Esophagus muscularis mucosa (tissue), 4 donors: ENCODE measurements at regions not wholly inside any gene's neighbourhood (a gene's known extent, or its start where the extent isn't known, plus 50 kb on each side); places are given as distances from the start of the nearest gene placed in this dataset.

Experiments used
- DNase-seq: peaks from one replicate; pipeline ENCODE4 v3.0.0-alpha.2; 2017; ENCODE audit errors: extremely low spot score
- H3K27ac ChIP-seq, 4 donors: fragments of 200-600 bp; sonication (generic); replicated peaks in 1 of 4; 1 replicate in 3 of 4; 2 replicates in 1 of 4; pipeline ENCODE4 v1.5.1; 2016 to 2019; ENCODE audit warnings: mild to moderate bottlenecking in 1 of 4
- H3K27me3 ChIP-seq, 4 donors: fragments of 200-600 bp; sonication (generic); one replicate each; pipeline versions ENCODE4 v1.5.1 to v1.6.0; 2016 to 2019
- H3K36me3 ChIP-seq, 4 donors: fragments of 200-600 bp; sonication (generic); one replicate each; pipeline ENCODE4 v1.5.1; 2016 to 2019
- H3K4me1 ChIP-seq, 4 donors: fragments of 200-600 bp; sonication (generic); one replicate each; pipeline ENCODE4 v1.5.1; 2016 to 2019
- H3K4me3 ChIP-seq, 4 donors: fragments of 200-600 bp; sonication (generic); 1 replicate in 2 of 4; 2 replicates in 2 of 4; pipeline ENCODE4 v1.5.1; 2016 to 2019; ENCODE audit warnings: mild to moderate bottlenecking in 4 of 4, moderate library complexity in 1 of 4
- H3K9me3 ChIP-seq, 4 donors: fragments of 200-600 bp; sonication (generic); 1 replicate in 3 of 4; 2 replicates in 1 of 4; pipeline ENCODE4 v1.5.1; 2016 to 2019
- EP300 ChIP-seq: sonication (generic); formaldehyde crosslinking; IDR thresholded peaks from one replicate; pipeline ENCODE4 v1.6.1; 2017; ENCODE audit warnings: antibody characterized with exemption
- POLR2A ChIP-seq: fragments of 450-650 bp; IDR thresholded peaks from one replicate; pipeline ENCODE4 v1.6.1; 2017; ENCODE audit warnings: antibody characterized with exemption, moderate library complexity, mild to moderate bottlenecking, low read depth
- POLR2AphosphoS5 ChIP-seq, 2 donors: sonication (generic); formaldehyde crosslinking; IDR thresholded peaks; one replicate each; pipeline ENCODE4 v1.6.1; 2017; ENCODE audit warnings: antibody characterized with exemption in 2 of 2
- WGBS: methylation state at CpG from one replicate; pipeline ENCODE4 v1.1.5; 2018; 5-methylcytosine and 5-hydroxymethylcytosine counted together
- intact Hi-C: fragments of 100-400 bp; cut with DNase I; formaldehyde crosslinking; loops from one replicate; pipeline ENCODE4 v1.15.1; 2023
- TF ChIP-seq, protein P1 (sequence below), 3 experiments: fragments of 200-600 bp in 2 of 3; fragments of 450-650 bp in 1 of 3; sonication (generic) in 2 of 3; IDR thresholded peaks; one replicate each; pipeline ENCODE4 v1.5.1; 2017 to 2019; ENCODE audit warnings: antibody characterized with exemption in 3 of 3, mild to moderate bottlenecking in 2 of 3, moderate library complexity in 1 of 3

DNA sequence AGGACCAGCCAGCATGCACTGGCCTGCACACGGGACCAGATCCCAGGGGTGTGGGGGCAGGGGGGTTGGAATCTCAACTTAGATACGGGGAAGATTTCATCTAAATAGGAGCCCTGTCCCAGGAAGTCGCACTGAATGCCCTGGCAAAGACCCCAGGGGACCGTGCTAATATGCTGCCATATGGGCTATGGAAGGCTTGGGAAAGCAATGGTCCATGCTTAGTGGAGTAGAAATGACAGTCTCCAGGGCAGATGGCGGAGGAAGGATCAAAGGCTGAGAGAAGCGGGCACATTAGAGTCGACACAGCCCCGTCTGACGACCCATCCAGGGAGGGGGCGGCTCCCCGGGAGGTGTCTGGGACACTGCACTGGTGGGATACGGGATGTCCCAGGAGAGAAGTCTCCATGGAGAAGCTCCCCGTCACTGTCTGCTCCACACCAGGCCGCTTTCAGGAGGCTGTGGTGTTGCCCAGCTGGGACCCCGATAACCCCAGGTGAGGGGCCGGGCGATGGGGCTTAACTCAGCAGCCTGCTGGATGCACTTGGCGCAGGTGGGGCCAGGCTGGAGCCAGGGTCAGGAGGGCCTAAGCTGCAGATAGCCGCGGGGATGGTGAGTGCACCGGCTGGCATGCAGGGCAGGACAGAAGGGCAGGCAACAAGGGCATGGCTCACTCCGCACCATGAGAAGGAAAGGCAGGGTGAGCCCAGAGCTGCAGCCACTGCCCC, 377.7 kb upstream of the IRX1 start:
- WGBS, result 78% methylated on average over 14 of the region's 22 CpGs
- Histone ChIP-seq H3K9me3 (no peaks in the 10 kb centered on the region), H3K36me3 (no peaks in the 10 kb centered on the region)

DNA sequence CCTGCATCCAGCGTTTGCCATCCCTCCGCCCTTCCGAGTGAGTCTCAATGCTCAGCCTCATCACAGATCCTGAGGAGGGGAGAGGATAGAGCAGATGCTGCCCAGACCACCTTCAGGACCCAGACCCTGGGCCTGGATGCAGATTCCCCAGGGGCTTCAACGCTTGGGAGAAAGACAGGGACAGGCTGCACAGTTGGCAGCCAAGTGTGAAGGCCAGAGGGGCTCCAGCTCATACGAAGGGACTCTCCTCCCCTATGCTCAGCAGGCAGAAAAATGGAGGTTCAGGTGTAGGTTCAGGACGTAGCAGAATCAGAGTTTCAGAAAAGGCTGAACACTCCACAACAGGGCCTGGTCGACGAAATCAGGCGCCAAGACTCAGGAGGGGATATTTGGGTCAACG, 378.5 kb upstream of the IRX1 start:
- intact Hi-C loops, result no loop called here
- Histone ChIP-seq H3K27me3 (peaks cover 0 to 10% (median 0%) of the 10 kb centered on the region in 4 donors), H3K36me3 (no peaks in the 10 kb centered on the region), H3K9me3 (no peaks in the 10 kb centered on the region), H3K4me3 (no peak overlapping the region), H3K4me1 (no peaks in the 10 kb centered on the region), H3K27ac (no peak overlapping the region)
- DNase-seq, result no peak
- no peak for TF ChIP-seq POLR2A
- TF ChIP-seq, protein P1, sequence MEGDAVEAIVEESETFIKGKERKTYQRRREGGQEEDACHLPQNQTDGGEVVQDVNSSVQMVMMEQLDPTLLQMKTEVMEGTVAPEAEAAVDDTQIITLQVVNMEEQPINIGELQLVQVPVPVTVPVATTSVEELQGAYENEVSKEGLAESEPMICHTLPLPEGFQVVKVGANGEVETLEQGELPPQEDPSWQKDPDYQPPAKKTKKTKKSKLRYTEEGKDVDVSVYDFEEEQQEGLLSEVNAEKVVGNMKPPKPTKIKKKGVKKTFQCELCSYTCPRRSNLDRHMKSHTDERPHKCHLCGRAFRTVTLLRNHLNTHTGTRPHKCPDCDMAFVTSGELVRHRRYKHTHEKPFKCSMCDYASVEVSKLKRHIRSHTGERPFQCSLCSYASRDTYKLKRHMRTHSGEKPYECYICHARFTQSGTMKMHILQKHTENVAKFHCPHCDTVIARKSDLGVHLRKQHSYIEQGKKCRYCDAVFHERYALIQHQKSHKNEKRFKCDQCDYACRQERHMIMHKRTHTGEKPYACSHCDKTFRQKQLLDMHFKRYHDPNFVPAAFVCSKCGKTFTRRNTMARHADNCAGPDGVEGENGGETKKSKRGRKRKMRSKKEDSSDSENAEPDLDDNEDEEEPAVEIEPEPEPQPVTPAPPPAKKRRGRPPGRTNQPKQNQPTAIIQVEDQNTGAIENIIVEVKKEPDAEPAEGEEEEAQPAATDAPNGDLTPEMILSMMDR (IDR thresholded peaks at IDR 0.05), result no peak
- TF ChIP-seq EP300, result no peak
- TF ChIP-seq POLR2AphosphoS5 (IDR thresholded peaks at IDR 0.05), result no peak
- 81% methylated on average over 10 of the region's 10 CpGs for WGBS

More for the DNA sequence above, 377.7 kb upstream of the IRX1 start:
- no peak for DNase-seq
- H3K4me3 ChIP-seq, result no peak overlapping the region
- intact Hi-C loops, result no loop called here
- peaks cover 0 to 10% (median 0%) of the 10 kb centered on the region in 4 donors for H3K27me3 ChIP-seq
- no peak overlapping the region for H3K27ac ChIP-seq
- no peak for TF ChIP-seq EP300
- no peak for TF ChIP-seq POLR2A
- TF ChIP-seq, protein P1 (IDR thresholded peaks at IDR 0.05), result no peak
- TF ChIP-seq POLR2AphosphoS5 (IDR thresholded peaks at IDR 0.05), result no peak
- no peaks in the 10 kb centered on the region for H3K4me1 ChIP-seq

DNA sequence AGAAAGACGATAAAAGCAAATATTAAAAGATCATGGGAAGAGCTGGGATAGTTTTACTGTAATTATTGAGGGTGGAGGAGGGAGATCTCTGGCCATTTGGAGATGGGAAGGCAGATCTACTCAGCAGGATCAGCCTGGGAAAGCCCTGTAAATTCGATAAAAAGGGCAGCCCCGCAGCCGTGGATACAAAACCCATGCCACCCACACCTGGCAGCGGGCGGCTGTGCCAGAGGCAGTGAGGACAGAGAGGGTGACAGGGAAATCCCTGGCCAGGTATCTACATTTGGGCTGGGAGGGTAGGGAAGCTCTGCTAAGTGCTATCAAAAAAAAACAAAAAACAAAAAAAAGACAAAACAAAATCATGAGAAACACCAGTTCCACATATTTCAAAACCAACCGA, 379.2 kb upstream of the IRX1 start:
- intact Hi-C loops, result no loop called here
- H3K4me3 ChIP-seq, result no peak overlapping the region
- peaks cover 0 to 10% (median 0%) of the 10 kb centered on the region in 4 donors for H3K27me3 ChIP-seq
- no peaks in the 10 kb centered on the region for H3K4me1 ChIP-seq
- DNase-seq, result no peak
- TF ChIP-seq POLR2A (no peak), EP300 (no peak), POLR2AphosphoS5 (IDR thresholded peaks at IDR 0.05) (no peak)
- TF ChIP-seq, protein P1 (IDR thresholded peaks at IDR 0.05), result no peak
- 90% methylated on average over 7 of the region's 7 CpGs for WGBS
- no peak overlapping the region for H3K27ac ChIP-seq
- H3K36me3 ChIP-seq, result no peaks in the 10 kb centered on the region
- H3K9me3 ChIP-seq, result no peaks in the 10 kb centered on the region

DNA sequence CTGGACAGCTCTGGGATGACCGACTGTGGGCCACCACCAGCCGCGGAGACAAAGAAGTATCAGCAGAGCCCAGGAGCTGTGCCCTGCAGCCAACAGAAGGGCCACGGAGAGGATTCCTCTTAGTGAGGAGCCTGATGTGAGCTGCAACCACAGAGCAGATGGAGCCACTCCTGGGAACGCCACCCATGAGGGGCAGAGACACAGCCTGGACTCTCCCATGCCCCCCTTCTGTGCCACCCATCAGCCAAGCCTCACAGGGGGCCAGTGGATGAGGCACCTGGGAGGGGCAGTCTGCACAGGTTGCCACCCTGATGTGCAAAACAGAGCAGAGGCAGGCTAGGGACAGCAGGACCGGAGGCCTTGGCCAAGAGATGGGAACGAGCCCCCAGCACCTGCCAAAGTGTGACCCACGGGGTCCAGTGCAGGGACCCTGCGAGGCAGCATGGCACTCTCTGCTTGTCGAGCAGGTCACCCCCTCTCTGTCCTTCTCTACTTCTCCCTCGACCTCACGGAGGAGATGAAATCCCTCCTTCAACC, 380.7 kb upstream of the IRX1 start:
- intact Hi-C loops, result no loop called here
- Histone ChIP-seq H3K36me3 (no peaks in the 10 kb centered on the region), H3K27ac (no peak overlapping the region), H3K4me3 (no peak overlapping the region), H3K27me3 (peaks cover 0 to 10% (median 0%) of the 10 kb centered on the region in 4 donors), H3K4me1 (no peaks in the 10 kb centered on the region), H3K9me3 (no peaks in the 10 kb centered on the region)
- WGBS, result 85% methylated on average over 12 of the region's 12 CpGs
- DNase-seq, result no peak
- TF ChIP-seq POLR2A, result no peak
- no peak for TF ChIP-seq EP300
- no peak for TF ChIP-seq POLR2AphosphoS5 (IDR thresholded peaks at IDR 0.05)
- TF ChIP-seq, protein P1 (IDR thresholded peaks at IDR 0.05), result no peak
